Ascending aorta (tissue), 2 donors: ENCODE measurements at regions not wholly inside any gene's neighbourhood (a gene's known extent, or its start where the extent isn't known, plus 50 kb on each side); places are given as distances from the start of the nearest gene placed in this dataset.

ENCODE experiments used
- DNase-seq, 2 donors: peaks; one replicate each; pipeline ENCODE4 v3.0.0-alpha.2; 2019; ENCODE audit warnings: low spot score in 2 of 2
- H3K27ac ChIP-seq, 2 donors: fragments of 200-600 bp; sonication (generic); one replicate each; pipeline ENCODE4 v1.5.1; 2016 to 2017; ENCODE audit warnings: mild to moderate bottlenecking in 1 of 2
- H3K27me3 ChIP-seq: fragments of 200-600 bp; sonication (generic); one replicate; pipeline ENCODE4 v1.5.1; 2017
- H3K36me3 ChIP-seq, 2 donors: fragments of 200-600 bp; sonication (generic); one replicate each; pipeline ENCODE4 v1.5.1; 2016
- H3K4me1 ChIP-seq, 2 donors: fragments of 200-600 bp; sonication (generic); one replicate each; pipeline ENCODE4 v1.5.1; 2016 to 2017; ENCODE audit warnings: mild to moderate bottlenecking in 1 of 2
- H3K4me3 ChIP-seq, 2 donors: fragments of 200-600 bp; sonication (generic); one replicate each; pipeline ENCODE4 v1.5.1; 2016 to 2017; ENCODE audit warnings: mild to moderate bottlenecking in 1 of 2
- H3K9me3 ChIP-seq, 2 donors: fragments of 200-600 bp; sonication (generic); one replicate each; pipeline ENCODE4 v1.5.1; 2016
- CTCF ChIP-seq, 3 experiments: fragments of 200-600 bp in 2 of 3; fragments of 450-650 bp in 1 of 3; sonication (generic) in 2 of 3; IDR thresholded peaks; one replicate each; pipeline ENCODE4 v1.5.1; 2016 to 2019; ENCODE audit warnings: antibody characterized with exemption in 3 of 3, mild to moderate bottlenecking in 1 of 3, moderate library complexity in 1 of 3
- intact Hi-C: fragments of 100-400 bp; cut with DNase I; formaldehyde crosslinking; loops from one replicate; pipeline ENCODE4 v1.15.1; 2023

DNA sequence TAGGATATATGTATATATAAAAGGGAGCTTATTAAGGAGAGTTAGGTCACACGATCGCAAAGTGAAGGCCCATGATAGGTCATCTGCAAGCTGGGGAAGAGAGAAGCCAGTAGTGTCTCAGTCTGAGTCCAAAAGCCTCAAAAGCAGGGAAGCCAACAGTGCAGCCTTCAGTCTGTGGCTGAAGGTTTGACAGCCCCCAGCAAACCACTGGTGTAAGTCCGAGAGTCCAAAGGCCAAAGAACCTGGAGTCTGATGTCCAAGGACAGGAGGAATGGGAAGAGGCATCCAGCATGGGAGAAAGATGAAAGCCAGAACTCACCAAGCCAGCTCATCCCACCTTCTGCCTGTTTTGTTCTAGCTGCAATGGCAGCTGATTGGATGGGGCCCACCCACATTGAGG lies 88.9 kb upstream of the TBX20 start:
- no peak overlapping the region for H3K27ac ChIP-seq
- no peak for TF ChIP-seq CTCF (IDR thresholded peaks at IDR 0.05)
- intact Hi-C loops, result no loop called here

DNA sequence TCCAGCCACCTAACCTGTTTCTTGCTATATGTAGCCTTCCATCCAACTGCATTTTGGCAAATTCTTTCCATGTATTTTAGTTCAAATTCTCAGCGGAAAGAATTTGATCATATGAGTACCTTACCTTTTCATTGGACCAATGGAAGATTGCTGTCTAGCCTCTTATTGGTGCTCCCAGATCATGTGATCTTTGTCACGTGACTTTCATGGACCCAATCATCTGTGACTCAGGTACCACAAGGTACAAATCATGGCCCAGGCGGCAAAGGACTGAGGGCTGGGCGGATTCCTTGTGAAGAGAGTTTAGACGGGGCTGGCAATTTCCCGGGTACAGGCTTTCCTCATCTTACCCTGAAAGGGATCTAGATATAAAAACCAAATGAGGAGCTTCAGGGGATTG lies 85.9 kb upstream of the TBX20 start:
- no peak for TF ChIP-seq CTCF (IDR thresholded peaks at IDR 0.05)
- H3K27ac ChIP-seq, result no peak overlapping the region
- no peaks in the 10 kb centered on the region for H3K4me1 ChIP-seq
- no peak overlapping the region for H3K4me3 ChIP-seq
- no peaks in the 10 kb centered on the region for H3K27me3 ChIP-seq
- intact Hi-C loops, result no loop called here
- H3K36me3 ChIP-seq, result no peaks in the 10 kb centered on the region
- no peak for DNase-seq
- H3K9me3 ChIP-seq, result no peaks in the 10 kb centered on the region

More for the DNA sequence above, 88.9 kb upstream of the TBX20 start:
- H3K27me3 ChIP-seq, result no peaks in the 10 kb centered on the region
- no peaks in the 10 kb centered on the region for H3K4me1 ChIP-seq
- DNase-seq, result no peak
- H3K4me3 ChIP-seq, result no peak overlapping the region
- no peaks in the 10 kb centered on the region for H3K9me3 ChIP-seq
- no peaks in the 10 kb centered on the region for H3K36me3 ChIP-seq

- Histone ChIP-seq H3K9me3 (no peaks in the 10 kb centered on the region), H3K36me3 (no peaks in the 10 kb centered on the region), H3K4me3 (no peak overlapping the region), H3K27me3 (no peaks in the 10 kb centered on the region), H3K4me1 (no peaks in the 10 kb centered on the region), H3K27ac (no peak overlapping the region)
- no peak for TF ChIP-seq CTCF (IDR thresholded peaks at IDR 0.05)
- no peak for DNase-seq
- intact Hi-C loops, result no loop called here
These were observed 82.5 kb upstream of the TBX20 start for GRCh38 chr7:35336444-35336843.

GRCh38 chr7:35334506-35334905 lies 80.6 kb upstream of the TBX20 start:
- Histone ChIP-seq H3K9me3 (no peaks in the 10 kb centered on the region), H3K27me3 (no peaks in the 10 kb centered on the region), H3K36me3 (no peaks in the 10 kb centered on the region), H3K4me1 (no peaks in the 10 kb centered on the region), H3K4me3 (no peak overlapping the region), H3K27ac (no peak overlapping the region)
- intact Hi-C loops, result no loop called here
- no peak for TF ChIP-seq CTCF (IDR thresholded peaks at IDR 0.05)
- DNase-seq, result no peak

- DNase-seq, result no peak
- H3K4me3 ChIP-seq, result no peak overlapping the region
- H3K4me1 ChIP-seq, result no peaks in the 10 kb centered on the region
- H3K27ac ChIP-seq, result no peak overlapping the region
- no peaks in the 10 kb centered on the region for H3K27me3 ChIP-seq
- no peaks in the 10 kb centered on the region for H3K36me3 ChIP-seq
- intact Hi-C loops, result no loop called here
- H3K9me3 ChIP-seq, result no peaks in the 10 kb centered on the region
- TF ChIP-seq CTCF (IDR thresholded peaks at IDR 0.05), result no peak
These were observed 79.4 kb upstream of the TBX20 start for GRCh38 chr7:35333265-35333664.
